ENCODE measurements at regions not wholly inside any gene's neighbourhood (a gene's known extent, or its start where the extent isn't known, plus 50 kb on each side); places are given as distances from the start of the nearest gene placed in this dataset.

DNA sequence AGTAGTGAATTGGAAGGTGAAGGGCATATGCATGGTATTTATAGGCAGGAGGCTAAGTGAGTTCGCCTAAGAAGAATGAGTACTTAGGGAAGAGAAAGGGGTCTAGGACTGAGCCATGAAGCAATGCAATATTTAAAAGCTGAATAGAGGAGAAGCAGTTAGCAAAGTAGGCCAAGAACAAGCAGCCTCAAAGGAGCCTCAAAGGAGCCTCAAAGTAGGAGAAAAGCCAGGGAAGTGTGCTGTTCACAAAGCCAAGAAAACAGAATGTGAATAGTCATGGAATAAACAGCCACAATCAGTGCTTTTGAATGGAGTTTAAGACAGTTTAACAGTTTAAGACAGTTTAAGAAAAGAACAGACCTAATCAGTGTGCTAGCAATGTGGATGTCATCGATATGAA is 762.0 kb downstream of the SORCS1 start:
- H3K27me3 ChIP-seq: no peaks in the 10 kb centered on the region
- intact Hi-C loops (cut with DNase I): no loop called here
- no peaks in the 10 kb centered on the region for H3K4me1 ChIP-seq (replicated peaks in 1 of 2)
- H3K4me3 ChIP-seq: no peak overlapping the region
- 75 to 91% (median 87%) methylated on average over 2 of the region's 2 CpGs for WGBS, 4 donors
- no peaks in the 10 kb centered on the region for H3K9me3 ChIP-seq (replicated peaks in 1 of 3)
- no peak for DNase-seq
- TF ChIP-seq, protein P1, sequence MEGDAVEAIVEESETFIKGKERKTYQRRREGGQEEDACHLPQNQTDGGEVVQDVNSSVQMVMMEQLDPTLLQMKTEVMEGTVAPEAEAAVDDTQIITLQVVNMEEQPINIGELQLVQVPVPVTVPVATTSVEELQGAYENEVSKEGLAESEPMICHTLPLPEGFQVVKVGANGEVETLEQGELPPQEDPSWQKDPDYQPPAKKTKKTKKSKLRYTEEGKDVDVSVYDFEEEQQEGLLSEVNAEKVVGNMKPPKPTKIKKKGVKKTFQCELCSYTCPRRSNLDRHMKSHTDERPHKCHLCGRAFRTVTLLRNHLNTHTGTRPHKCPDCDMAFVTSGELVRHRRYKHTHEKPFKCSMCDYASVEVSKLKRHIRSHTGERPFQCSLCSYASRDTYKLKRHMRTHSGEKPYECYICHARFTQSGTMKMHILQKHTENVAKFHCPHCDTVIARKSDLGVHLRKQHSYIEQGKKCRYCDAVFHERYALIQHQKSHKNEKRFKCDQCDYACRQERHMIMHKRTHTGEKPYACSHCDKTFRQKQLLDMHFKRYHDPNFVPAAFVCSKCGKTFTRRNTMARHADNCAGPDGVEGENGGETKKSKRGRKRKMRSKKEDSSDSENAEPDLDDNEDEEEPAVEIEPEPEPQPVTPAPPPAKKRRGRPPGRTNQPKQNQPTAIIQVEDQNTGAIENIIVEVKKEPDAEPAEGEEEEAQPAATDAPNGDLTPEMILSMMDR (IDR thresholded peaks at IDR 0.05): no peak
- no peak for TF ChIP-seq POLR2A (IDR thresholded peaks at IDR 0.05)
- no peaks in the 10 kb centered on the region for H3K36me3 ChIP-seq (replicated peaks in 1 of 2)
- H3K27ac ChIP-seq: no peak overlapping the region

DNA sequence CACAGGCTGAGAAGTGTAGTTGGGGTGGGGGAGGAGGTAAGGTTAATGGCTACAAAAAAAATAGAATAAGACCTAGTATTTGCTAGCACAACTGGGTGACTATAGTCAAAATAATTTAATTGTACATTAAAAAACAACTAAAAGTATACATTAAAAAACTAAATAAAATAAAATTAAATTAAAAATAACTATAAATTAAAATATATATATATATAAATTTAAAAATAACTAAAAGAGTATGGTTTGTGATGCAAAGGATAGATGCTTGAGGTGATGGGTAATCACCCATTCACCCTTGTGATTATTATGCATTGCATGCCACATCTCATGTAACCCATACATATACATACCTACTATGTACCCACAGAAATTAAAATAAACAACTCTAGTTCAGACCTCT is 762.5 kb downstream of the SORCS1 start:
- Histone ChIP-seq H3K4me1 (replicated peaks in 1 of 2) (no peaks in the 10 kb centered on the region), H3K27ac (no peak overlapping the region), H3K27me3 (no peaks in the 10 kb centered on the region), H3K36me3 (replicated peaks in 1 of 2) (no peaks in the 10 kb centered on the region), H3K9me3 (replicated peaks in 1 of 3) (no peaks in the 10 kb centered on the region), H3K4me3 (no peak overlapping the region)
- intact Hi-C loops (cut with DNase I): no loop called here
- no peak for DNase-seq
- TF ChIP-seq, protein P1 (IDR thresholded peaks at IDR 0.05): no peak
- no peak for TF ChIP-seq POLR2A (IDR thresholded peaks at IDR 0.05)

DNA sequence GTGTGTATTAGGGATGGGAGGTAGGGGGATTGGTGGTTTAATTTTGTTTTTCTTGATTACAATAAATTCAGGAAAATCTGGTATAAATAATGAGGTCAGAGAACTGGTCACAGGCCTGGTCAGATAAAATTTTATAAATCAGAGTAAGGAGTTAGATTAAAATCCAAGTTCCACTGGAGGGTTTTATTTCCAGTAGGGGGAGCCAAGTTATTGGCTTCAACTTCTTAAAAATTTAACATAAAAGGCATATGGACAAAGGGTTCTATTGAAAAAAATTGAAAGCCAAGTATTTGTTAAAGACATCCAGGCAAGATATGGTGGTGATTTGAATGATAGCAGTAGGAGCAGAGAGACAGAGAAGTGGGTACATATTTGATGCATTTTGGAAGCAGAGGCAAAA is 763.3 kb downstream of the SORCS1 start:
- intact Hi-C loops (cut with DNase I): no loop called here
- H3K27me3 ChIP-seq: no peaks in the 10 kb centered on the region
- TF ChIP-seq POLR2A (IDR thresholded peaks at IDR 0.05): no peak
- TF ChIP-seq, protein P1 (IDR thresholded peaks at IDR 0.05): no peak

DNA sequence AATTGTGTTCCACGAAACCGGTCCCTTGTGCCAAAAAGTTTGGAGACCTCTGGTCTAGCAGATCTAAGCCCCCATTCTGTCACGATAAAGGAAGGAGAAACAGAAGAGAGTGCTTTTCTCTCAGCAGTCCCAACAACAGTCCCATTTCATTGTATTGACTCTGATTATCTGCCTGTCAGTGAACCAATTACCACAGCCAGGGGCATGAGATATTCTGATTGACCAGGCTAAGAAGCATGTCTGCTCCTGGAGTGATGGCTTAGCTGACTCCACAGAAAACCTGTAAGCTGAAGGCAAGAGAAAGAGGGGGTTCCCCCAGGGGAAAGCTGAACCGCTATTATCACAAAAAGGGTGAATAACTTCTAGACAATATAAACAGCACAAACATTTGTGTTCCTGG is 765.4 kb downstream of the SORCS1 start:
- intact Hi-C loops (cut with DNase I): no loop called here
- Histone ChIP-seq H3K4me3 (no peak overlapping the region), H3K36me3 (replicated peaks in 1 of 2) (no peaks in the 10 kb centered on the region), H3K27ac (no peak overlapping the region), H3K9me3 (replicated peaks in 1 of 3) (no peaks in the 10 kb centered on the region), H3K27me3 (no peaks in the 10 kb centered on the region), H3K4me1 (replicated peaks in 1 of 2) (no peaks in the 10 kb centered on the region)
- TF ChIP-seq, protein P1 (IDR thresholded peaks at IDR 0.05): no peak
- TF ChIP-seq POLR2A (IDR thresholded peaks at IDR 0.05): no peak
- no peak for DNase-seq
- 62 to 76% (median 72%) methylated on average over 4 of the region's 4 CpGs for WGBS, 4 donors

More for the DNA sequence above, 763.3 kb downstream of the SORCS1 start:
- H3K27ac ChIP-seq: no peak overlapping the region
- no peak overlapping the region for H3K4me3 ChIP-seq
- no peaks in the 10 kb centered on the region for H3K36me3 ChIP-seq (replicated peaks in 1 of 2)
- no peak for DNase-seq
- H3K4me1 ChIP-seq (replicated peaks in 1 of 2): no peaks in the 10 kb centered on the region
- no peaks in the 10 kb centered on the region for H3K9me3 ChIP-seq (replicated peaks in 1 of 3)

Data from adrenal gland (tissue), 9 donors.